ENCODE measurements at regions not wholly inside any gene's neighbourhood (a gene's known extent, or its start where the extent isn't known, plus 50 kb on each side); places are given as distances from the start of the nearest gene placed in this dataset.

DNA sequence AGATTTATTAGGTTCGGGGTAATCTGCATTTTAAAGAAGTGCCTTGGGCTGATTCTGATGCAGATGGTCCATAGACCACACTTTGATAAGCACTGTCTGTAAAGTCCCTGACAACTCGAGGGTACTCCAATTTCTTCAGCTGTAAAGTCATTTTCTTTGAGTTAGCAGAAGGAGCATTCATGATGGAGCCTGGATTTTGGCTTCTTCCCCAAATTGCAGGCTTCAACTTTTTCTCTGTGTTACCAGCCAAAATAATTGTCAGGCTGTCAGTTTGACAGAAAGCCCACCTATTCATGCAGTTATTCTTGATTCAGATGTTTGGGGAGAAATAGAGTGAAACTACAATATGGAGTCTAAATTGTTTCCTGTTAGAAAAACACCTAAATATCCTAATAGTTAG, 66.0 kb downstream of the RPL37A start:
- no peak for ATAC-seq
- no peak for TF ChIP-seq ZC3H10 (CRISPR knock-in tag; IDR thresholded peaks at IDR 0.05)
- TF ChIP-seq, protein P1, sequence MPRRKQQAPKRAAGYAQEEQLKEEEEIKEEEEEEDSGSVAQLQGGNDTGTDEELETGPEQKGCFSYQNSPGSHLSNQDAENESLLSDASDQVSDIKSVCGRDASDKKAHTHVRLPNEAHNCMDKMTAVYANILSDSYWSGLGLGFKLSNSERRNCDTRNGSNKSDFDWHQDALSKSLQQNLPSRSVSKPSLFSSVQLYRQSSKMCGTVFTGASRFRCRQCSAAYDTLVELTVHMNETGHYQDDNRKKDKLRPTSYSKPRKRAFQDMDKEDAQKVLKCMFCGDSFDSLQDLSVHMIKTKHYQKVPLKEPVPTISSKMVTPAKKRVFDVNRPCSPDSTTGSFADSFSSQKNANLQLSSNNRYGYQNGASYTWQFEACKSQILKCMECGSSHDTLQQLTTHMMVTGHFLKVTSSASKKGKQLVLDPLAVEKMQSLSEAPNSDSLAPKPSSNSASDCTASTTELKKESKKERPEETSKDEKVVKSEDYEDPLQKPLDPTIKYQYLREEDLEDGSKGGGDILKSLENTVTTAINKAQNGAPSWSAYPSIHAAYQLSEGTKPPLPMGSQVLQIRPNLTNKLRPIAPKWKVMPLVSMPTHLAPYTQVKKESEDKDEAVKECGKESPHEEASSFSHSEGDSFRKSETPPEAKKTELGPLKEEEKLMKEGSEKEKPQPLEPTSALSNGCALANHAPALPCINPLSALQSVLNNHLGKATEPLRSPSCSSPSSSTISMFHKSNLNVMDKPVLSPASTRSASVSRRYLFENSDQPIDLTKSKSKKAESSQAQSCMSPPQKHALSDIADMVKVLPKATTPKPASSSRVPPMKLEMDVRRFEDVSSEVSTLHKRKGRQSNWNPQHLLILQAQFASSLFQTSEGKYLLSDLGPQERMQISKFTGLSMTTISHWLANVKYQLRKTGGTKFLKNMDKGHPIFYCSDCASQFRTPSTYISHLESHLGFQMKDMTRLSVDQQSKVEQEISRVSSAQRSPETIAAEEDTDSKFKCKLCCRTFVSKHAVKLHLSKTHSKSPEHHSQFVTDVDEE (CRISPR knock-in tag; IDR thresholded peaks at IDR 0.05) = no peak
- TF ChIP-seq CSDC2 (CRISPR knock-in tag; IDR thresholded peaks at IDR 0.05) = no peak
- no peak for TF ChIP-seq ZNF565 (CRISPR knock-in tag; conservative IDR thresholded peaks at IDR 0.05; ENCODE audit: low read depth)
- no peak for TF ChIP-seq ESRRG (CRISPR knock-in tag; IDR thresholded peaks at IDR 0.05)
- TF ChIP-seq, protein P2, sequence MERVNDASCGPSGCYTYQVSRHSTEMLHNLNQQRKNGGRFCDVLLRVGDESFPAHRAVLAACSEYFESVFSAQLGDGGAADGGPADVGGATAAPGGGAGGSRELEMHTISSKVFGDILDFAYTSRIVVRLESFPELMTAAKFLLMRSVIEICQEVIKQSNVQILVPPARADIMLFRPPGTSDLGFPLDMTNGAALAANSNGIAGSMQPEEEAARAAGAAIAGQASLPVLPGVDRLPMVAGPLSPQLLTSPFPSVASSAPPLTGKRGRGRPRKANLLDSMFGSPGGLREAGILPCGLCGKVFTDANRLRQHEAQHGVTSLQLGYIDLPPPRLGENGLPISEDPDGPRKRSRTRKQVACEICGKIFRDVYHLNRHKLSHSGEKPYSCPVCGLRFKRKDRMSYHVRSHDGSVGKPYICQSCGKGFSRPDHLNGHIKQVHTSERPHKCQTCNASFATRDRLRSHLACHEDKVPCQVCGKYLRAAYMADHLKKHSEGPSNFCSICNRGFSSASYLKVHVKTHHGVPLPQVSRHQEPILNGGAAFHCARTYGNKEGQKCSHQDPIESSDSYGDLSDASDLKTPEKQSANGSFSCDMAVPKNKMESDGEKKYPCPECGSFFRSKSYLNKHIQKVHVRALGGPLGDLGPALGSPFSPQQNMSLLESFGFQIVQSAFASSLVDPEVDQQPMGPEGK (CRISPR knock-in tag; IDR thresholded peaks at IDR 0.05; ENCODE audit: borderline replicate concordance) = no peak
- TF ChIP-seq RARB (CRISPR knock-in tag; IDR thresholded peaks at IDR 0.05) = no peak
- TF ChIP-seq GLIS3 (CRISPR knock-in tag; IDR thresholded peaks at IDR 0.05) = no peak

- ATAC-seq = no peak
- TF ChIP-seq CSRNP3 (CRISPR knock-in tag; IDR thresholded peaks at IDR 0.05) = no peak
- TF ChIP-seq, protein P3, sequence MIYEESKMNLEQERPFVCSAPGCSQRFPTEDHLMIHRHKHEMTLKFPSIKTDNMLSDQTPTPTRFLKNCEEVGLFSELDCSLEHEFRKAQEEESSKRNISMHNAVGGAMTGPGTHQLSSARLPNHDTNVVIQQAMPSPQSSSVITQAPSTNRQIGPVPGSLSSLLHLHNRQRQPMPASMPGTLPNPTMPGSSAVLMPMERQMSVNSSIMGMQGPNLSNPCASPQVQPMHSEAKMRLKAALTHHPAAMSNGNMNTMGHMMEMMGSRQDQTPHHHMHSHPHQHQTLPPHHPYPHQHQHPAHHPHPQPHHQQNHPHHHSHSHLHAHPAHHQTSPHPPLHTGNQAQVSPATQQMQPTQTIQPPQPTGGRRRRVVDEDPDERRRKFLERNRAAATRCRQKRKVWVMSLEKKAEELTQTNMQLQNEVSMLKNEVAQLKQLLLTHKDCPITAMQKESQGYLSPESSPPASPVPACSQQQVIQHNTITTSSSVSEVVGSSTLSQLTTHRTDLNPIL (CRISPR knock-in tag; IDR thresholded peaks at IDR 0.05; ENCODE audit: low read depth) = no peak
- TF ChIP-seq ZC3H10 (CRISPR knock-in tag; IDR thresholded peaks at IDR 0.05) = no peak
- no peak for TF ChIP-seq ZNF565 (CRISPR knock-in tag; conservative IDR thresholded peaks at IDR 0.05; ENCODE audit: low read depth)
- TF ChIP-seq SNAI2 (CRISPR knock-in tag; IDR thresholded peaks at IDR 0.05) = no peak
- no peak for TF ChIP-seq GLIS3 (CRISPR knock-in tag; IDR thresholded peaks at IDR 0.05)
Measured at GRCh38 chr2:216565956-216566355, 67.3 kb upstream of the IGFBP2 start.

GRCh38 chr2:216568576-216568975, 64.6 kb upstream of the IGFBP2 start:
- ATAC-seq = no peak
- TF ChIP-seq ZC3H10 (CRISPR knock-in tag; IDR thresholded peaks at IDR 0.05) (no peak), ZNF70 (CRISPR knock-in tag; IDR thresholded peaks at IDR 0.05) (no peak), ARNTL (CRISPR knock-in tag; IDR thresholded peaks at IDR 0.05; ENCODE audit: borderline replicate concordance, low read depth) (no peak)

DNA sequence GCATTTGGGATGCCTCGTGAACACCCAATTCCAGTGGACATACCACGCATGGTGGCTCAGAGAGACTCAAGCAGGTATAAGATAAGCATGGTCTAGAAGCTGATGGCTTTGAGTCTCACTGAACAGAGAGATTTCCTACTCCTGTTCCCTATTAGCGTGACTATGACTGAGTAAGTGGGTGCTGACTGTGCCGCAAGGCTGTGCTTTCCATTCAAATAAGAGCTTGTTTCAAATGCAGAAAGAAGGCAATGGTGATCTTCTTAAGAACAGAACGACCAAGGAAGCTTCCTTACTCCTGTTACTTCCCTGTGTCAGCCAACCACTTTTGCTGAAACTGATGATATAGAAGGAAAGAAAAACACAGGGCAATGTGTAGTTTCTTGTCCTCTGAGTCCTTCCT, 63.5 kb upstream of the IGFBP2 start:
- TF ChIP-seq RARB (CRISPR knock-in tag; IDR thresholded peaks at IDR 0.05) = no peak
- TF ChIP-seq ISL1 (CRISPR knock-in tag; IDR thresholded peaks at IDR 0.05) = no peak
- no peak for TF ChIP-seq ARNTL (CRISPR knock-in tag; IDR thresholded peaks at IDR 0.05; ENCODE audit: borderline replicate concordance, low read depth)
- no peak for TF ChIP-seq PPARA (CRISPR knock-in tag; IDR thresholded peaks at IDR 0.05; ENCODE audit: borderline replicate concordance)
- TF ChIP-seq, protein P1 (CRISPR knock-in tag; IDR thresholded peaks at IDR 0.05) = no peak
- TF ChIP-seq ESRRG (CRISPR knock-in tag; IDR thresholded peaks at IDR 0.05) = no peak
- TF ChIP-seq ZNF565 (CRISPR knock-in tag; conservative IDR thresholded peaks at IDR 0.05; ENCODE audit: low read depth) = no peak
- TF ChIP-seq OSR1 (CRISPR knock-in tag; IDR thresholded peaks at IDR 0.05) = no peak
- TF ChIP-seq ZNF70 (CRISPR knock-in tag; IDR thresholded peaks at IDR 0.05) = no peak
- TF ChIP-seq ZFP30 (CRISPR knock-in tag; IDR thresholded peaks at IDR 0.05) = no peak
- TF ChIP-seq CSDC2 (CRISPR knock-in tag; IDR thresholded peaks at IDR 0.05) = no peak
- TF ChIP-seq TOX (CRISPR knock-in tag; IDR thresholded peaks at IDR 0.05; ENCODE audit: borderline replicate concordance) = no peak
- no peak for ATAC-seq

All from SK-N-SH treated with all-trans-retinoic acid at 6 μM for 48 hours (cell line).